ENCODE measurements at regions not wholly inside any gene's neighbourhood (a gene's known extent, or its start where the extent isn't known, plus 50 kb on each side); places are given as distances from the start of the nearest gene placed in this dataset.
A peak's percentile ranks its signal among the peaks of the same experiment; 100 is the strongest.

DNA sequence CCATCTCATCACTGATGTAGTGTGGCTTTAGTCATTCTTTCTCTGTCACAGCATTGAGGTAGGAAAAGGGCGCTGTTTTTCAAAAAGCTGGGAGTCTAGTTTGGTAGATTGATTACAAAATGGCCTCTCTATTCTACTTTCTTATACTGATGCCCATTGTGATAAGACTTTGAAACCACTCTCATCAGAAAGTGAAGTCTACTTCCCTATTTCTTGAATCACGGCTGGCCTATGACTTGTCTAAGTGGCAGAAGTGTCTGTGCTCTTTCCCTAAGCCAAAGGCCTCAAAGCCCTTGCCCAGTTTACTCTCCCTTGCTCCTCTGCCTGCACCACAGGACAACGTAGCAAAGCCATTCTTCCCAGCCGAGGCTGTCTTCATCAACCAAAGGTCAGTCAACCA, 83.0 kb upstream of the IL33 start:
- intact Hi-C loops (cut with DNase I), result no loop called here
- no peak for ATAC-seq
- no peak for DNase-seq
- Histone ChIP-seq H3K27me3 (ENCODE audit: control insufficient read depth, insufficient read depth) (no peaks in the 10 kb centered on the region), H3K9me3 (ENCODE audit: control insufficient read depth, low read length) (no peaks in the 10 kb centered on the region), H3K4me1 (ENCODE audit: control insufficient read depth, insufficient read depth, low read length) (no peaks in the 10 kb centered on the region), H3K27ac (ENCODE audit: low read length) (no peak overlapping the region), H3K4me3 (ENCODE audit: low read length) (no peak overlapping the region)
- 79% methylated on average over 4 of the region's 4 CpGs for WGBS

DNA sequence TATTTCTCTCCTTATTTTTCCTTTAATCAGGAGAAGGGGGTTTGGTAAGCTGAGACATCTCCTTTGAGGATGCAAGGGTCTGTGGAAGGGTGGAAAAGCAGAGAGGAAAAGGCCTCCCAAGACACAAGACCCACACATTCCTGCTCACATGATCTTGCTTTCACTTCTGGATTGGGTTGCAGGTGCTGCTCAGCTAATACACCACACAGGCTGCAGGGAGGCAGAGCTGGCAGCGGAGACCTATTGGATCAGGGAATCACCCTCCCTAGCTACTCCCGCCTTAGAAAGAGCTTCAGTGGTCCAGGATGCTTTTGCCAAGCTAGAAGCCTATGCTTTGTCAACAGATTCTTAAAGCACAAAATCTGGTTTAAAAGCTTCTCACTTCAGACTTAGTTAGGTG, 87.6 kb upstream of the IL33 start:
- H3K9me3 ChIP-seq (ENCODE audit: control insufficient read depth, low read length), result no peaks in the 10 kb centered on the region
- DNase-seq (no peak), ATAC-seq (no peak)
- intact Hi-C loops (cut with DNase I), result no loop called here
- no peak overlapping the region for H3K4me3 ChIP-seq (ENCODE audit: low read length)
- no peaks in the 10 kb centered on the region for H3K27me3 ChIP-seq (ENCODE audit: control insufficient read depth, insufficient read depth)
- WGBS, result 88% methylated on average over 2 of the region's 2 CpGs
- no peak overlapping the region for H3K27ac ChIP-seq (ENCODE audit: low read length)
- H3K4me1 ChIP-seq (ENCODE audit: control insufficient read depth, insufficient read depth, low read length), result no peaks in the 10 kb centered on the region

DNA sequence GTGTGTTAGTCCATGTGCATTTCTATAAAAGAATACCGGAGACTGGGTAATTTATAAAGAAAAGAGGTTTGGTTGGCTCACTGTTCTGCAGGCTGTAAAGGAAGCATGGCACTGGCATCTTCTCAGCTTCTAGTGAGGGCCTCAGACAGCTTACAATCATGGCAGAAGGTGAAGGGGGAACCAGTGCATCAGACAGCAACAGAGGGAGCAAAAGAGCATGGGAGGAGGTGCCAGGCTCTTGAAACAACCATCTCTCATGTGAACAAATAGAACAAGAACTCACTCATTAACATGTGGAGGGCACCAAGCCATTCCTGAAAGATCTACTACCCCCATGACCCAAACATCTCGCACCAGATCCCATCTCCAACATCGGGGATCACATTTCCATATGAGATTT, 89.2 kb upstream of the IL33 start:
- no peak for DNase-seq

DNA sequence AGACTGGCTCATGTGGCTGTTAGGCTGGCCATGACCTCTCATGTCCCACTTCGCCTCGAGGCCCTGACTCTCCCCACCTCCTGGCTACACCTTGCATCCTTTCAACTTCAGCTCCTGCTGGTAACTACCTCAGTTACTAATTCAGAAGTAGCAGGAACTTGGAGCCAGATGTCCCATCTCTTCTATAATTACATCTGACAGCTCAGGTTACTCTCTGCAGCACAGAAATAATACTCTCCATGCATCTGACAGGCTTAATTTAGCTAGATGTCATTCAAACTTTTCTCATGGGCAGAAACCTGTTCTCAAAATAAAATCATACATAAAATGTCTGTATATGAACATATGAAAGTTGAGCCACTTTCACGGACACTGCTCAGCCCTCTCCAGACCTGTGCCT, 92.2 kb upstream of the IL33 start:
- intact Hi-C loops (cut with DNase I), result no loop called here
- Histone ChIP-seq H3K9me3 (ENCODE audit: control insufficient read depth, low read length) (no peaks in the 10 kb centered on the region), H3K27me3 (ENCODE audit: control insufficient read depth, insufficient read depth) (no peaks in the 10 kb centered on the region), H3K4me3 (ENCODE audit: low read length) (no peak overlapping the region), H3K27ac (ENCODE audit: low read length) (no peak overlapping the region), H3K4me1 (ENCODE audit: control insufficient read depth, insufficient read depth, low read length) (no peaks in the 10 kb centered on the region)
- ATAC-seq (no peak), DNase-seq (no peak)
- WGBS, result 51% methylated on average over 3 of the region's 3 CpGs

More for the DNA sequence above, 89.2 kb upstream of the IL33 start:
- Histone ChIP-seq H3K27me3 (ENCODE audit: control insufficient read depth, insufficient read depth) (no peaks in the 10 kb centered on the region), H3K27ac (ENCODE audit: low read length) (no peak overlapping the region), H3K4me1 (ENCODE audit: control insufficient read depth, insufficient read depth, low read length) (no peaks in the 10 kb centered on the region), H3K4me3 (ENCODE audit: low read length) (no peak overlapping the region), H3K9me3 (ENCODE audit: control insufficient read depth, low read length) (no peaks in the 10 kb centered on the region)
- intact Hi-C loops (cut with DNase I), result no loop called here
- WGBS, result 96% methylated on average over 3 of the region's 3 CpGs
- ATAC-seq, result no peak

DNA sequence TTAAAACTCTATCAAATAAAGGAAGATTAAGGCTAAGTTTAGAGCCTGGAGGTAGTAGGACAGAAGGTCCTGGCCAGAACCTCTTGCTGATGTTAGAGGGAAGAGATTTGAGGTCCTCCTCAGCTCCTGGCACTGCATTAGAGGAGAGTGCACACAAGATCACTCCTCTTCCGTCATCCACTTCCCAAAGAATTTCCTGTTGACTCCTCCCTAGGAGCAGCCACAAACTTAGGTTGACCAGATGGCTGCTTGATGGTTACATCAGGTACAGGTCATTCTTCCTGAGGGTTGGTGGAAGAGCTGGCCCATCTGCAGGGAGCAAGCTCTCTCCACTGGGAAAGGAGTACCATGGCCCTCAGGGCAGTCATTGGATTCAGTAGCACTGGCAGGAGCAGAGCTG, 93.9 kb upstream of the IL33 start:
- intact Hi-C loops (cut with DNase I), result no loop called here
- WGBS, result 59% methylated on average over 1 of the region's 1 CpG

DNA sequence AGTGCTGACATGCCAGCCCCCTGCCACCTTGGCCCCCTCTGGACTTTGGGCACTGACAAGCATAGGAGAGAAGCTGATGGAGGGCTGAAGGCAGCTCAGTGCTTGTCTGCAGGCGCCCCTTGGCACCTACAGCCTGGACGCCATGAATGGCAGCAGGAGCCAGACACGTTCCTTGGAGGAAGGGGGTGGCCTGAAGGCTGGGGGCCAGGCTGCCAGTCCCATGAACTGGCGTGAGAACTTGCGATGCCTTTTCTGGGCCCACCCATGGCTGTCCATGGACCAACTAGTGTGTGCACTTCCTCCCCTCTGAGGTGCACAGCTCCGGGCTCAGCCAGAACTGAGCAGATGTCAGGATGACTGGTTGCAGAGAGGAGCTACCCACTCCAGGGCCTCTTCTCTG, 99.0 kb upstream of the RANBP6 start:
- H3K27me3 ChIP-seq (ENCODE audit: control insufficient read depth, insufficient read depth), result no peaks in the 10 kb centered on the region
- H3K9me3 ChIP-seq (ENCODE audit: control insufficient read depth, low read length), result no peaks in the 10 kb centered on the region
- ATAC-seq (no peak), DNase-seq (peak in 1 of 3 donors; percentile 32)
- whole genome bisulfite sequencing, result 95% methylated on average over 6 of the region's 6 CpGs
- no peak overlapping the region for H3K4me3 ChIP-seq (ENCODE audit: low read length)
- intact Hi-C loops (cut with DNase I), result no loop called here
- H3K27ac ChIP-seq (ENCODE audit: low read length), result no peak overlapping the region
- H3K4me1 ChIP-seq (ENCODE audit: control insufficient read depth, insufficient read depth, low read length), result no peaks in the 10 kb centered on the region

More for the DNA sequence above, 93.9 kb upstream of the IL33 start:
- Histone ChIP-seq H3K27ac (ENCODE audit: low read length) (no peak overlapping the region), H3K4me1 (ENCODE audit: control insufficient read depth, insufficient read depth, low read length) (no peaks in the 10 kb centered on the region), H3K27me3 (ENCODE audit: control insufficient read depth, insufficient read depth) (no peaks in the 10 kb centered on the region), H3K4me3 (ENCODE audit: low read length) (no peak overlapping the region), H3K9me3 (ENCODE audit: control insufficient read depth, low read length) (no peaks in the 10 kb centered on the region)
- DNase-seq (no peak), ATAC-seq (no peak)

DNA sequence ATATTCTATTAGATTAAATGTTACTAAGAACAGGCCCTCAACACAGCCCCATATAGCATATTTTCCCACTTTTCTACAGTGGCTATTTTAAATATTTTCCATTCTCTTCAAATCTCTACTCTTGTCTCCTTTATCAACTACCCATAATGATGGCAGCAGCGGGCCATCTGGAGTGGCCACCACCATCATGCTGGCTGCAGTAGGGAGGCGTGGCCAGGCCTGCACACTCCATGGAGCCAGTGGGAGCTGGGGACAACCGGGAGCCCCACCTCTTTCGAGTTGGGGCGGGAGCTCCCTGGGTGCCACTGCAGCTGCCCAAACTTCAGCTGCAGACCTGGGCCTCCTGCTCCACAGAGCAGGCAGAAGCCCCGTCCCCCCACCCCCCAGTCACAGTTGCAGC, 98.4 kb upstream of the RANBP6 start:
- H3K27me3 ChIP-seq (ENCODE audit: control insufficient read depth, insufficient read depth), result no peaks in the 10 kb centered on the region
- intact Hi-C loops (cut with DNase I), result no loop called here
- H3K27ac ChIP-seq (ENCODE audit: low read length), result no peak overlapping the region
- H3K9me3 ChIP-seq (ENCODE audit: control insufficient read depth, low read length), result no peaks in the 10 kb centered on the region
- DNase-seq (no peak), ATAC-seq (no peak)
- H3K4me1 ChIP-seq (ENCODE audit: control insufficient read depth, insufficient read depth, low read length), result no peaks in the 10 kb centered on the region
- WGBS, result 63% methylated on average over 6 of the region's 6 CpGs
- H3K4me3 ChIP-seq (ENCODE audit: low read length), result no peak overlapping the region

DNA sequence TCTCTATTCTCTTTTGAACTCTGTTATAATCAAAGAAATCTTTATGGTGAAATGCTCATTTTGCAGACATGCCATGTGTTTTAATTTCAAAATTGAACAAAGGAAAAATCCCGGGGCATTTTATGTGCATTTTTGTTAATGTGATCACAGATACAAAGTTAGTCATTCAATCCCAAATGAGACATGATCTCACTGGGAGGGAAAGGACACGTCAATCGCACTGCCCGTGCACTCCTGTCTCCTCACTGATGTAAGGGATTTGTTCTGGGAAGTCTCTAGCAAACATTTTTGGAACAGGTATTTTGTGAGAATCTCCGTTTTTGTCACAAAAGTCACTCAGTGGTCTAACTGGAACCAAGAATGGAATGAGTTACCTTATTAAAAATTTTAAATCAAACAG, 97.9 kb upstream of the RANBP6 start:
- Histone ChIP-seq H3K4me3 (ENCODE audit: low read length) (no peak overlapping the region), H3K27me3 (ENCODE audit: control insufficient read depth, insufficient read depth) (no peaks in the 10 kb centered on the region)
- WGBS, result 86% methylated on average over 5 of the region's 5 CpGs

DNA sequence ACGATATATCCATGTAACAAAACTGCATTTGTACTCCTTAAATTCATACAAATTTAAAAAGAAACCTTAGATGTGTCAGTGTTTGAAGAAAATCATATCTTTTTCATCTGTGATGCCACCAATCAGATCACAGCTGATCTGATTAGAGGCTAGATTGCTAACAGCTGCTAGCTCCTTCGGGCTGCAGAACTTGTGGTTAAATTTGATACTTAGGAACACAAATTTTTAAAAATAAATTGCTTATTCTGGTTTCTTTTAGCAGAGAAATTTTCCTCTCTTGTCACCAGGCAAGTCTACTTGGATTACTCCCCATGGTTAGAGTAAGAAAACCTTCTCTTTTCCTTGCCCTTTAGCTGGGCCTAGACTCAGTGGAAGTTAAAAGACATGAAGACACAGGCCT, 94.6 kb upstream of the RANBP6 start:
- peaks cover 4% of the 10 kb centered on the region for H3K4me1 ChIP-seq (ENCODE audit: control insufficient read depth, insufficient read depth, low read length)
- intact Hi-C loops (cut with DNase I), result no loop called here

More for the DNA sequence above, 97.9 kb upstream of the RANBP6 start:
- no peak for ATAC-seq
- intact Hi-C loops (cut with DNase I), result no loop called here
- Histone ChIP-seq H3K27ac (ENCODE audit: low read length) (no peak overlapping the region), H3K9me3 (ENCODE audit: control insufficient read depth, low read length) (no peaks in the 10 kb centered on the region), H3K4me1 (ENCODE audit: control insufficient read depth, insufficient read depth, low read length) (no peaks in the 10 kb centered on the region)
- DNase-seq, result no peak

DNA sequence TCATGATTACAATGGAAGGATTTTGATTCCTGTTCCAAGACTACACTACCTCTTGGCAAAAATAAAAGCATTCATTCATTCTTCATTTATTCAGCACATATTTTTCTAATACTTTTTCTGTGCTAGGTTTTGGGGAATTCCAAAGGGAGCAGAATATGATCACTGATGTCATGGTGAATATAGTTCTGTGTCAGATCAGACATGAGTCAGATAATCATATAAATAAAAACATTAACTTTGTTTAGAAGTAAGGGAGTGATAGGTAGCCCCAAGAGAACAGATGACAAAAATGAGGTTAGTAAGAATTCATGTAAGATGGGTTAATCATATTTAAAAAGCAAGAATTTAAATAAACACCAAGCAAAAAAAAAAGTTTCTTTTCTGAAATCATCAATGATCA, 94.1 kb upstream of the RANBP6 start:
- intact Hi-C loops (cut with DNase I), result no loop called here
- peaks cover 4% of the 10 kb centered on the region for H3K4me1 ChIP-seq (ENCODE audit: control insufficient read depth, insufficient read depth, low read length)
- no peaks in the 10 kb centered on the region for H3K27me3 ChIP-seq (ENCODE audit: control insufficient read depth, insufficient read depth)
- H3K27ac ChIP-seq (ENCODE audit: low read length), result no peak overlapping the region
- DNase-seq (no peak), ATAC-seq (no peak)
- H3K9me3 ChIP-seq (ENCODE audit: control insufficient read depth, low read length), result no peaks in the 10 kb centered on the region
- no peak overlapping the region for H3K4me3 ChIP-seq (ENCODE audit: low read length)

More for the DNA sequence above, 94.6 kb upstream of the RANBP6 start:
- Histone ChIP-seq H3K27me3 (ENCODE audit: control insufficient read depth, insufficient read depth) (no peaks in the 10 kb centered on the region), H3K4me3 (ENCODE audit: low read length) (no peak overlapping the region), H3K27ac (ENCODE audit: low read length) (no peak overlapping the region), H3K9me3 (ENCODE audit: control insufficient read depth, low read length) (no peaks in the 10 kb centered on the region)
- DNase-seq, result no peak
- ATAC-seq, result no peak
- 84% methylated on average over 2 of the region's 2 CpGs for WGBS

DNA sequence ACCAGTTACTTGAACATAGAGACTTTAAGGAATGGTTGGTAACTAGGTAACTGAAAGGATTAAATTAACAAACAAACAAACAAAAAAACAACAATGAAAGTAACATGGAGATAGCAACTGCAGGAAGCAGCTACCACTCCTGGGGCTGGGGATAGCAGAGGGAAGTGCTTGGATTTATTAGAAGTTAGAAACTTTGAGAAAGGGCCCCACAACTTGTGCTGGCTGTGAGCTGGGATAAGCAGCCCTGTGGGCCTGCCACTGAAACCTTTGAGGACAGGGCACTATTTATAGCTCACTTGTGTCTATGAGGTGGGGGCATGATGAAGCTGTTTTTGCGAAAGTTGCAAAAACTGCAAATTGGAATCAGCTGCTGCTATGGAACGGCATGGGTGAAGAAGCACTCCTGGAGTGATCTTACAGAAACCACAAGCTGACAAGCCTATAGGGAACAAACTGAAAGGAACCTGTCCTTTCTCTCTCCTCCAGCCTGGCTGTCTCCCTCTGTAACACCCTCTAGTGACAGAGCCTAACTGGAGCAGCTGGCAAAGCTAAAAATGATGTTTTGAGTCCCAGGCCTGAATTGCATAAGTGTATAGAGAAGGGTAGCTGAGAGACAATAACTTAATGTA, 91.4 kb upstream of the RANBP6 start:
- Histone ChIP-seq H3K4me3 (ENCODE audit: low read length) (no peak overlapping the region), H3K27me3 (ENCODE audit: control insufficient read depth, insufficient read depth) (no peaks in the 10 kb centered on the region), H3K9me3 (ENCODE audit: control insufficient read depth, low read length) (no peaks in the 10 kb centered on the region), H3K27ac (ENCODE audit: low read length) (peak overlapping the region; percentile 95), H3K4me1 (ENCODE audit: control insufficient read depth, insufficient read depth, low read length) (peaks cover 4% of the 10 kb centered on the region)
- intact Hi-C loops (cut with DNase I), result no loop called here
- DNase-seq (peak in 2 of 3 donors; percentile 26 to 43), ATAC-seq (peak; percentile 74 to 87)
- 8% methylated on average over 2 of the region's 2 CpGs for WGBS

DNA sequence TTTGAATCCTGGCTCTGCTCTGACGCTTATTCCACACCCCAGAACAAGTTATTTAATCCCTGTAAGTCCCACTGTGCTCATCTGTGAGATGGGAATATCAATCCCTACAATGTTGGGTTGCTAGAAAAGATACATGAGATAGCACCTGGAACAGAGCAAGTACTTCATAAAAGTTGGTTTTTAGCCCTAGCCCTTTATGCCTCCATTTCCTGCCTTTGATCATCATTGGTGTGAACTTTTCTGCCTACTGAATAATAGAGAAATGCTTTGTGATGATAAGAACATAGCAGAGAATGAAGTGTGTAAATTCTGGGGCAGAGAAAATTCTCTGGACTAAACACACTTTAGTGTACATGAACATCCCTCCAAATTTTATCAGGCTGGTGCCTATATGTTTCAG, 90.3 kb upstream of the RANBP6 start:
- intact Hi-C loops (cut with DNase I), result no loop called here
- ATAC-seq, result no peak
- Histone ChIP-seq H3K4me3 (ENCODE audit: low read length) (no peak overlapping the region), H3K4me1 (ENCODE audit: control insufficient read depth, insufficient read depth, low read length) (peaks cover 4% of the 10 kb centered on the region), H3K27ac (ENCODE audit: low read length) (no peak overlapping the region), H3K9me3 (ENCODE audit: control insufficient read depth, low read length) (no peaks in the 10 kb centered on the region), H3K27me3 (ENCODE audit: control insufficient read depth, insufficient read depth) (no peaks in the 10 kb centered on the region)
- DNase-seq, result no peak
- WGBS, result 94% methylated on average over 1 of the region's 1 CpG
